IMR-90 (cell line): ENCODE measurements at regions not wholly inside any gene's neighbourhood (a gene's known extent, or its start where the extent isn't known, plus 50 kb on each side); places are given as distances from the start of the nearest gene placed in this dataset.

Experiments
- CEBPB ChIP-seq: IDR thresholded peaks from 2 replicates; pipeline ENCODE4 v1.6.1; 2012; ENCODE audit warnings: low read depth, low read length, improper control_type of control experiment
- NFE2L2 ChIP-seq: fragments of 150-350 bp; IDR thresholded peaks from 2 replicates; pipeline ENCODE4 v1.6.1; 2016; ENCODE audit warnings: low read depth, mild to moderate bottlenecking, low read length
- POLR2A ChIP-seq: IDR thresholded peaks from 2 replicates; pipeline ENCODE4 v1.6.1; 2012; ENCODE audit warnings: mild to moderate bottlenecking, low read depth, low read length
- RAD21 ChIP-seq: IDR thresholded peaks from 2 replicates; pipeline ENCODE4 v1.6.1; 2012; ENCODE audit warnings: low read length, improper control_type of control experiment
- TF ChIP-seq, protein P1 (sequence below): conservative IDR thresholded peaks from 2 replicates; pipeline ENCODE4 v1.5.1; 2012; ENCODE audit warnings: mild to moderate bottlenecking, low read depth, low read length, improper control_type of control experiment
- TF ChIP-seq, protein P2 (sequence below): fragments of 150-350 bp; IDR thresholded peaks from 2 replicates; pipeline ENCODE4 v1.6.1; 2016; ENCODE audit warnings: low read depth, mild to moderate bottlenecking, low read length, moderate library complexity, borderline replicate concordance

- TF ChIP-seq POLR2A = no peak
- TF ChIP-seq CEBPB = no peak
- TF ChIP-seq NFE2L2 = no peak
- peak; percentile 0; the same call in 1 of the 2 replicates for TF ChIP-seq RAD21
- TF ChIP-seq, protein P1, sequence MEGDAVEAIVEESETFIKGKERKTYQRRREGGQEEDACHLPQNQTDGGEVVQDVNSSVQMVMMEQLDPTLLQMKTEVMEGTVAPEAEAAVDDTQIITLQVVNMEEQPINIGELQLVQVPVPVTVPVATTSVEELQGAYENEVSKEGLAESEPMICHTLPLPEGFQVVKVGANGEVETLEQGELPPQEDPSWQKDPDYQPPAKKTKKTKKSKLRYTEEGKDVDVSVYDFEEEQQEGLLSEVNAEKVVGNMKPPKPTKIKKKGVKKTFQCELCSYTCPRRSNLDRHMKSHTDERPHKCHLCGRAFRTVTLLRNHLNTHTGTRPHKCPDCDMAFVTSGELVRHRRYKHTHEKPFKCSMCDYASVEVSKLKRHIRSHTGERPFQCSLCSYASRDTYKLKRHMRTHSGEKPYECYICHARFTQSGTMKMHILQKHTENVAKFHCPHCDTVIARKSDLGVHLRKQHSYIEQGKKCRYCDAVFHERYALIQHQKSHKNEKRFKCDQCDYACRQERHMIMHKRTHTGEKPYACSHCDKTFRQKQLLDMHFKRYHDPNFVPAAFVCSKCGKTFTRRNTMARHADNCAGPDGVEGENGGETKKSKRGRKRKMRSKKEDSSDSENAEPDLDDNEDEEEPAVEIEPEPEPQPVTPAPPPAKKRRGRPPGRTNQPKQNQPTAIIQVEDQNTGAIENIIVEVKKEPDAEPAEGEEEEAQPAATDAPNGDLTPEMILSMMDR = no peak
- TF ChIP-seq, protein P2, sequence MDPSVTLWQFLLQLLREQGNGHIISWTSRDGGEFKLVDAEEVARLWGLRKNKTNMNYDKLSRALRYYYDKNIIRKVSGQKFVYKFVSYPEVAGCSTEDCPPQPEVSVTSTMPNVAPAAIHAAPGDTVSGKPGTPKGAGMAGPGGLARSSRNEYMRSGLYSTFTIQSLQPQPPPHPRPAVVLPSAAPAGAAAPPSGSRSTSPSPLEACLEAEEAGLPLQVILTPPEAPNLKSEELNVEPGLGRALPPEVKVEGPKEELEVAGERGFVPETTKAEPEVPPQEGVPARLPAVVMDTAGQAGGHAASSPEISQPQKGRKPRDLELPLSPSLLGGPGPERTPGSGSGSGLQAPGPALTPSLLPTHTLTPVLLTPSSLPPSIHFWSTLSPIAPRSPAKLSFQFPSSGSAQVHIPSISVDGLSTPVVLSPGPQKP = no peak
Observed at GRCh38 chr9:91162784-91163443, 198.8 kb downstream of the AUH start.
